K562 (cell line): ENCODE measurements at regions not wholly inside any gene's neighbourhood (a gene's known extent, or its start where the extent isn't known, plus 50 kb on each side); places are given as distances from the start of the nearest gene placed in this dataset.

ENCODE experiments used
- ATAC-seq: fragments of 200-7000 bp; cut with Tn5 transposase; 3 replicates; pipeline ENCODE4 v1.9.1; 2020; ENCODE audit warnings: moderate library complexity
- BruUV-seq: library from RNA; stranded (reverse); fragments of 400-500 nt; replicated peaks from 2 replicates; lab custom pipeline; 2021; lab: Mats Ljungman, UMichigan
- CTCF ChIA-PET: fragments of 300-600 bp; formaldehyde crosslinking; extraction: SDS; loops from one replicate; lab custom pipeline; 2021; ENCODE audit warnings: low intra/inter-chr PET ratio; lab: Yijun Ruan, JAX
- POLR2A ChIA-PET: fragments of 300-600, 350-650 bp; sonication (Branson Sonifier 250); formaldehyde crosslinking; extraction: SDS; loops from one replicate; lab custom pipeline; 2021; ENCODE audit warnings: antibody characterized with exemption, inconsistent platforms; lab: Yijun Ruan, JAX
- DNase-seq, 4 experiments: peaks; one replicate each; pipeline versions ENCODE4 v3.0.0 to v3.0.0-alpha.2; 2011 to 2018; ENCODE audit warnings: low spot score in 3 of 4, mixed read lengths in 3 of 4; ENCODE audit errors: extremely low read depth in 1 of 4
- FAIRE-seq: peaks from 2 replicates; lab custom pipeline; 2011; peaks lifted over from hg19 to GRCh38; lab: Jason Lieb, UNC
- H2AFZ ChIP-seq: 2 replicates; pipeline ENCODE4 v1.6.0; 2011; ENCODE audit warnings: low read depth, low read length, control low read depth, inconsistent platforms
- H3K27ac ChIP-seq: fragments of 200-600 bp; 3 replicates; pipeline ENCODE4 v1.8.0; 2011; ENCODE audit warnings: low read depth, mild to moderate bottlenecking, control low read depth, inconsistent platforms, low read length, moderate library complexity, mixed read lengths; ENCODE audit errors: extremely low read depth
- H3K27me3 ChIP-seq, 2 experiments: fragments of 300-600 bp in 1 of 2; 2 replicates in 1 of 2; 3 replicates in 1 of 2; pipeline versions ENCODE4 v1.6.0 to v1.8.0; 2011; ENCODE audit warnings: inconsistent platforms in 2 of 2, low read length in 2 of 2, mild to moderate bottlenecking in 1 of 2, mixed read lengths in 1 of 2, moderate library complexity in 1 of 2; ENCODE audit not compliant: control insufficient read depth in 2 of 2, insufficient read depth in 2 of 2
- H3K36me3 ChIP-seq: fragments of 300-600 bp; 3 replicates; pipeline ENCODE4 v1.8.0; 2011; ENCODE audit warnings: mild to moderate bottlenecking, low read length, inconsistent platforms; ENCODE audit not compliant: control insufficient read depth, insufficient read depth
- H3K4me1 ChIP-seq, 2 experiments: fragments of 200-600 bp in 1 of 2; replicated peaks in 1 of 2; 2 replicates in 1 of 2; 3 replicates in 1 of 2; pipeline versions ENCODE4 v1.5.1 to v1.8.0; 2011; ENCODE audit warnings: inconsistent platforms in 2 of 2, low read length in 2 of 2, mild to moderate bottlenecking in 1 of 2, mixed read lengths in 1 of 2, moderate library complexity in 1 of 2; ENCODE audit not compliant: control insufficient read depth in 2 of 2, insufficient read depth in 2 of 2
- H3K4me2 ChIP-seq: 2 replicates; pipeline ENCODE4 v1.6.1; 2011; ENCODE audit warnings: low read length, control low read depth, inconsistent platforms, mixed read lengths; ENCODE audit not compliant: insufficient read depth
- H3K4me3 ChIP-seq: fragments of 200-600 bp; sonication (generic), shearing (Covaris generic); 2 replicates; pipeline ENCODE4 v1.5.1; 2016; ENCODE audit warnings: control low read depth, inconsistent platforms
- H3K79me2 ChIP-seq: fragments of 200-600 bp; 3 replicates; pipeline ENCODE4 v1.8.0; 2011; ENCODE audit warnings: low read length, inconsistent platforms; ENCODE audit not compliant: control insufficient read depth, insufficient read depth
- H3K9ac ChIP-seq, 2 experiments: 2 replicates each; pipeline versions ENCODE4 v1.6.0 to v1.6.1; 2011; ENCODE audit warnings: low read depth in 2 of 2, low read length in 2 of 2, control low read depth in 1 of 2, inconsistent platforms in 1 of 2, mild to moderate bottlenecking in 1 of 2, mixed read lengths in 1 of 2; ENCODE audit not compliant: insufficient read depth in 1 of 2
- H3K9me1 ChIP-seq: one replicate; pipeline ENCODE4 v1.6.0; 2011; ENCODE audit warnings: inconsistent platforms, mild to moderate bottlenecking, low read length, moderate library complexity; ENCODE audit not compliant: control insufficient read depth, insufficient read depth
- H3K9me3 ChIP-seq: replicated peaks from 2 replicates; pipeline ENCODE4 v1.5.1; 2011; ENCODE audit warnings: low read depth, low read length, inconsistent platforms; ENCODE audit not compliant: control insufficient read depth, insufficient read depth
- H4K20me1 ChIP-seq: replicated peaks from 2 replicates; pipeline ENCODE4 v1.6.1; 2011; ENCODE audit warnings: low read length, inconsistent platforms, mixed read lengths; ENCODE audit not compliant: control insufficient read depth, insufficient read depth
- CBX8 ChIP-seq: fragments of 200-600 bp; sonication (generic); IDR thresholded peaks from 2 replicates; pipeline ENCODE4 v1.6.1; 2012; ENCODE audit warnings: borderline replicate concordance, mixed run types, low read depth, mild to moderate bottlenecking, moderate library complexity, mixed read lengths, low read length, control low read depth, inconsistent platforms; ENCODE audit not compliant: poor library complexity, severe bottlenecking; ENCODE audit errors: extremely low read depth
- HNRNPL ChIP-seq: fragments of 200-400 bp; formaldehyde crosslinking; IDR thresholded peaks from 2 replicates; pipeline ENCODE4 v1.6.1; 2017; ENCODE audit warnings: low read depth, mild to moderate bottlenecking, low read length
- MAFF ChIP-seq: IDR thresholded peaks from 2 replicates; pipeline ENCODE4 v1.6.1; 2012; ENCODE audit warnings: low read length, improper control_type of control experiment
- MEIS2 ChIP-seq: fragments of 450-650 bp; IDR thresholded peaks from 2 replicates; pipeline ENCODE4 v1.6.1; 2014; ENCODE audit warnings: mild to moderate bottlenecking; ENCODE audit not compliant: partially characterized antibody
- NCOA4 ChIP-seq: fragments of 450-650 bp; IDR thresholded peaks from 2 replicates; pipeline ENCODE4 v1.6.1; 2018; ENCODE audit warnings: mild to moderate bottlenecking; ENCODE audit not compliant: partially characterized antibody
- NEUROD1 ChIP-seq: fragments of 150-350 bp; IDR thresholded peaks from 2 replicates; pipeline ENCODE4 v1.6.1; 2014; ENCODE audit warnings: borderline replicate concordance, low read length, low read depth; ENCODE audit not compliant: partially characterized antibody
- POLR2A ChIP-seq: fragments of 450-650 bp; conservative IDR thresholded peaks from 2 replicates; pipeline ENCODE4 v1.6.1; 2016
- RFX7 ChIP-seq: fragments of 250-450 bp; sonication (Bioruptor Pico); IDR thresholded peaks from 2 replicates; pipeline ENCODE4 v1.5.1; 2021; ENCODE audit warnings: mild to moderate bottlenecking
- SNRNP70 ChIP-seq: fragments of 200-400 bp; formaldehyde crosslinking; optimal IDR thresholded peaks from 2 replicates; pipeline ENCODE3; 2017; ENCODE audit warnings: low read depth, low read length
- ZBTB1 ChIP-seq: sonication (generic); formaldehyde crosslinking; IDR thresholded peaks from 2 replicates; pipeline ENCODE4 v1.8.1; 2023; ENCODE audit warnings: missing genetic modification reagents, low read depth, mild to moderate bottlenecking, borderline replicate concordance
- ZKSCAN8 ChIP-seq: fragments of 200-800 bp; sonication (Bioruptor generic); IDR thresholded peaks from 2 replicates; pipeline ENCODE4 v1.6.1; 2016; ENCODE audit warnings: missing genetic modification characterization, missing compliant biosample characterization
- ZNF165 ChIP-seq: fragments of 250-450 bp; sonication (Bioruptor Pico); IDR thresholded peaks from 2 replicates; pipeline ENCODE4 v1.4.0; 2020; ENCODE audit warnings: borderline replicate concordance
- ZNF23 ChIP-seq: fragments of 250-450 bp; sonication (Bioruptor Pico); IDR thresholded peaks from 2 replicates; pipeline ENCODE4 v1.4.0; 2020; ENCODE audit warnings: mild to moderate bottlenecking
- ZNF408 ChIP-seq: fragments of 250-450 bp; sonication (Bioruptor Pico); IDR thresholded peaks from 2 replicates; pipeline ENCODE4 v1.4.0; 2020; ENCODE audit warnings: low read depth, mild to moderate bottlenecking, moderate library complexity
- ZNF57 ChIP-seq: fragments of 450-650 bp; formaldehyde crosslinking; IDR thresholded peaks from 2 replicates; pipeline ENCODE4 v1.4.0; 2020; ENCODE audit warnings: mild to moderate bottlenecking, moderate library complexity
- ZNF584 ChIP-seq: fragments of 200-800 bp; sonication (Bioruptor generic); IDR thresholded peaks from 2 replicates; pipeline ENCODE4 v1.6.1; 2016; ENCODE audit warnings: low read depth, mild to moderate bottlenecking, missing genetic modification characterization, missing compliant biosample characterization
- ZNF75A ChIP-seq: fragments of 450-650 bp; formaldehyde crosslinking; IDR thresholded peaks from 2 replicates; pipeline ENCODE4 v1.4.0; 2020; ENCODE audit warnings: mild to moderate bottlenecking
- ZNF76 ChIP-seq: fragments of 250-450 bp; sonication (Bioruptor Pico); IDR thresholded peaks from 2 replicates; pipeline ENCODE4 v1.4.0; 2020; ENCODE audit warnings: mild to moderate bottlenecking, moderate library complexity, borderline replicate concordance
- WGBS: fragments of 100-300 bp; shearing (Covaris generic); methylation state at CpG from one replicate; pipeline ENCODE4 v1.1.6; 2016; ENCODE audit warnings: low coverage, mixed read lengths; ENCODE audit not compliant: insufficient coverage; ENCODE audit errors: missing lambda C conversion rate; 5-methylcytosine and 5-hydroxymethylcytosine counted together
- in situ Hi-C: fragments of 300-500 bp; cut with MboI; formaldehyde crosslinking; loops from 4 replicates; pipeline ENCODE4 v1.15.0; 2018; ENCODE audit warnings: inconsistent platforms, mixed read lengths
- intact Hi-C: fragments of 100-400 bp; cut with micrococcal nuclease; formaldehyde crosslinking; loops from 2 replicates; pipeline ENCODE4 v1.14.2; 2022
- TF ChIP-seq, protein P1 (sequence below): sonication (generic); formaldehyde crosslinking; IDR thresholded peaks from 2 replicates; pipeline ENCODE4 v1.8.1; 2023; ENCODE audit warnings: missing genetic modification reagents, mild to moderate bottlenecking, borderline replicate concordance

DNA sequence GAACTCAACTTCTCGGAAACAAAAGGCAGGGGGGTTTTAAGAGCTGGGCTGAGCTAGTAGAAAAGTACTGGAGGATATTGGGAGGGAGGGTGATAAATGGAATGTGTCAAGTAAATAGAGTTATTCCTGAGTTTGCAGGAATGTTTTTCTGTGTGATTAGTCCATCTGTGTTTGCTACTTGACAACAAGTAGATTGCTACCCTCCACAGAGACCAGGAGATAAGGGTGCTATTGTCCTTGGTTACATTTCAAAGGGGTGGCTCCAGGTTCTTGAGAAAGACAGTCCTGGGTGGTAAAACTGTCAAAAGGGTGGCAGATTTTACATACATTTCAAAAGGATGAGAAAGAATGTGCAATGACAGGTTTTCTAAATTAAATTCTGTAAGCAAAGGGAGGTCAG is 181.2 kb upstream of the PPP3CA start:
- H4K20me1 ChIP-seq = no peaks in the 10 kb centered on the region
- no peaks in the 10 kb centered on the region for H3K4me1 ChIP-seq
- no TSS peak for BruUV-seq
- DNase-seq (no peak), FAIRE-seq (no peak), ATAC-seq (no peak)
- 0% methylated on average over 1 of the region's 1 CpG for WGBS
- H3K4me2 ChIP-seq = no peak overlapping the region
- H3K9ac ChIP-seq = no peak overlapping the region
- no peak overlapping the region for H2AFZ ChIP-seq
- POLR2A ChIA-PET = no interaction called here
- intact Hi-C loops = no loop called here
- H3K9me3 ChIP-seq = no peaks in the 10 kb centered on the region; the same call in 1 of the 2 replicates
- H3K4me3 ChIP-seq = no peak overlapping the region
- CTCF ChIA-PET = no interaction called here
- no peak overlapping the region for H3K27ac ChIP-seq
- H3K9me1 ChIP-seq = no peaks in the 10 kb centered on the region
- no peaks in the 10 kb centered on the region for H3K27me3 ChIP-seq
- in situ Hi-C loops = no loop called here
- H3K79me2 ChIP-seq = no peaks in the 10 kb centered on the region
- no peaks in the 10 kb centered on the region for H3K36me3 ChIP-seq
- no peak for TF ChIP-seq MEIS2
- TF ChIP-seq ZNF584 (CRISPR knock-in tag) = no peak
- TF ChIP-seq NCOA4 = no peak
- TF ChIP-seq POLR2A = no peak
- no peak for TF ChIP-seq ZNF75A (CRISPR knock-in tag)
- TF ChIP-seq ZNF57 (CRISPR knock-in tag) = no peak
- no peak for TF ChIP-seq ZKSCAN8 (CRISPR knock-in tag)
- no peak for TF ChIP-seq RFX7
- no peak for TF ChIP-seq ZNF76 (CRISPR knock-in tag)
- no peak for TF ChIP-seq HNRNPL
- TF ChIP-seq CBX8 = no peak
- TF ChIP-seq, protein P1, sequence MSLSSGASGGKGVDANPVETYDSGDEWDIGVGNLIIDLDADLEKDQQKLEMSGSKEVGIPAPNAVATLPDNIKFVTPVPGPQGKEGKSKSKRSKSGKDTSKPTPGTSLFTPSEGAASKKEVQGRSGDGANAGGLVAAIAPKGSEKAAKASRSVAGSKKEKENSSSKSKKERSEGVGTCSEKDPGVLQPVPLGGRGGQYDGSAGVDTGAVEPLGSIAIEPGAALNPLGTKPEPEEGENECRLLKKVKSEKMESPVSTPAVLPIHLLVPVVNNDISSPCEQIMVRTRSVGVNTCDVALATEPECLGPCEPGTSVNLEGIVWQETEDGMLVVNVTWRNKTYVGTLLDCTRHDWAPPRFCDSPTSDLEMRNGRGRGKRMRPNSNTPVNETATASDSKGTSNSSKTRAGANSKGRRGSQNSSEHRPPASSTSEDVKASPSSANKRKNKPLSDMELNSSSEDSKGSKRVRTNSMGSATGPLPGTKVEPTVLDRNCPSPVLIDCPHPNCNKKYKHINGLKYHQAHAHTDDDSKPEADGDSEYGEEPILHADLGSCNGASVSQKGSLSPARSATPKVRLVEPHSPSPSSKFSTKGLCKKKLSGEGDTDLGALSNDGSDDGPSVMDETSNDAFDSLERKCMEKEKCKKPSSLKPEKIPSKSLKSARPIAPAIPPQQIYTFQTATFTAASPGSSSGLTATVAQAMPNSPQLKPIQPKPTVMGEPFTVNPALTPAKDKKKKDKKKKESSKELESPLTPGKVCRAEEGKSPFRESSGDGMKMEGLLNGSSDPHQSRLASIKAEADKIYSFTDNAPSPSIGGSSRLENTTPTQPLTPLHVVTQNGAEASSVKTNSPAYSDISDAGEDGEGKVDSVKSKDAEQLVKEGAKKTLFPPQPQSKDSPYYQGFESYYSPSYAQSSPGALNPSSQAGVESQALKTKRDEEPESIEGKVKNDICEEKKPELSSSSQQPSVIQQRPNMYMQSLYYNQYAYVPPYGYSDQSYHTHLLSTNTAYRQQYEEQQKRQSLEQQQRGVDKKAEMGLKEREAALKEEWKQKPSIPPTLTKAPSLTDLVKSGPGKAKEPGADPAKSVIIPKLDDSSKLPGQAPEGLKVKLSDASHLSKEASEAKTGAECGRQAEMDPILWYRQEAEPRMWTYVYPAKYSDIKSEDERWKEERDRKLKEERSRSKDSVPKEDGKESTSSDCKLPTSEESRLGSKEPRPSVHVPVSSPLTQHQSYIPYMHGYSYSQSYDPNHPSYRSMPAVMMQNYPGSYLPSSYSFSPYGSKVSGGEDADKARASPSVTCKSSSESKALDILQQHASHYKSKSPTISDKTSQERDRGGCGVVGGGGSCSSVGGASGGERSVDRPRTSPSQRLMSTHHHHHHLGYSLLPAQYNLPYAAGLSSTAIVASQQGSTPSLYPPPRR (CRISPR knock-in tag) = no peak
- no peak for TF ChIP-seq MAFF
- TF ChIP-seq ZNF408 = no peak
- no peak for TF ChIP-seq NEUROD1
- no peak for TF ChIP-seq ZNF23 (CRISPR knock-in tag)
- no peak for TF ChIP-seq ZNF165 (CRISPR knock-in tag)
- no peak for TF ChIP-seq SNRNP70
- TF ChIP-seq ZBTB1 (CRISPR knock-in tag) = no peak
